GM12801 (cell line): ENCODE measurements at regions not wholly inside any gene's neighbourhood (a gene's known extent, or its start where the extent isn't known, plus 50 kb on each side); places are given as distances from the start of the nearest gene placed in this dataset.

ENCODE experiments used
- CTCF ChIP-seq: IDR thresholded peaks from one replicate; pipeline ENCODE4 v1.5.1; 2011; ENCODE audit warnings: control low read depth; ENCODE audit not compliant: insufficient read length; ENCODE audit errors: extremely low read depth

GRCh38 chr1:221557013-221557412 lies 184.9 kb downstream of the DUSP10 start:
- TF ChIP-seq CTCF: no peak

- no peak for TF ChIP-seq CTCF
Observed at GRCh38 chr1:221558396-221558795, 183.5 kb downstream of the DUSP10 start.

- TF ChIP-seq CTCF: no peak
Observed at GRCh38 chr1:221559911-221560310, 182.0 kb downstream of the DUSP10 start.

- TF ChIP-seq CTCF: no peak
Observed at GRCh38 chr1:221562542-221563475, 179.1 kb downstream of the DUSP10 start.

GRCh38 chr1:221563476-221563921 lies 178.4 kb downstream of the DUSP10 start:
- TF ChIP-seq CTCF: no peak

- no peak for TF ChIP-seq CTCF
Observed at GRCh38 chr1:221564891-221565290, 177.0 kb downstream of the DUSP10 start.

- no peak for TF ChIP-seq CTCF
Observed at GRCh38 chr1:221565711-221566110, 176.2 kb downstream of the DUSP10 start.
